A549 (cell line): ENCODE measurements at regions not wholly inside any gene's neighbourhood (a gene's known extent, or its start where the extent isn't known, plus 50 kb on each side); places are given as distances from the start of the nearest gene placed in this dataset.

ENCODE experiments used
- CBX8 ChIP-seq: fragments of 200-600 bp; sonication (generic); IDR thresholded peaks from 2 replicates; pipeline ENCODE4 v1.6.1; 2016
- CEBPB ChIP-seq, 2 experiments: fragments of >200 bp in 1 of 2; sonication (Bioruptor Twin) in 1 of 2; formaldehyde crosslinking in 1 of 2; IDR thresholded peaks; 2 replicates each; pipeline ENCODE4 v1.6.1; 2012 to 2016
- CTCF ChIP-seq: fragments of >200 bp; sonication (Bioruptor Twin); formaldehyde crosslinking; IDR thresholded peaks from 3 replicates; pipeline ENCODE4 v1.5.1; 2016
- EP300 ChIP-seq, 2 experiments: fragments of >200 bp; sonication (Bioruptor Twin); formaldehyde crosslinking; IDR thresholded peaks; 2 replicates in 1 of 2; 3 replicates in 1 of 2; pipeline ENCODE4 v1.6.1; 2016 to 2017
- ESRRA ChIP-seq: fragments of 150-350 bp; IDR thresholded peaks from 2 replicates; pipeline ENCODE4 v1.6.1; 2014; ENCODE audit warnings: mild to moderate bottlenecking, low read length, borderline replicate concordance
- FOSL2 ChIP-seq, 2 experiments: fragments of 450-650 bp in 1 of 2; fragments of >200 bp in 1 of 2; sonication (Bioruptor Twin) in 1 of 2; formaldehyde crosslinking; IDR thresholded peaks; 2 replicates each; pipeline versions ENCODE4 v1.5.0 to v1.6.1; 2016 to 2020; ENCODE audit warnings: mild to moderate bottlenecking in 1 of 2, moderate library complexity in 1 of 2
- JUN ChIP-seq, 2 experiments: fragments of >200 bp; sonication (Bioruptor Twin); formaldehyde crosslinking; IDR thresholded peaks; 2 replicates in 1 of 2; 3 replicates in 1 of 2; pipeline ENCODE4 v1.6.1; 2016 to 2017
- MAFK ChIP-seq: fragments of 450-650 bp; IDR thresholded peaks from 2 replicates; pipeline ENCODE4 v1.6.1; 2014; ENCODE audit not compliant: partially characterized antibody
- NR3C1 ChIP-seq: fragments of >200 bp; sonication (Bioruptor Twin); formaldehyde crosslinking; IDR thresholded peaks from 3 replicates; pipeline ENCODE4 v1.6.1; 2017
- POLR2A ChIP-seq: IDR thresholded peaks from 2 replicates; pipeline ENCODE4 v1.6.1; 2012; ENCODE audit warnings: mild to moderate bottlenecking, low read length
- RFX5 ChIP-seq: fragments of 450-650 bp; IDR thresholded peaks from 2 replicates; pipeline ENCODE4 v1.7.1; 2014; ENCODE audit warnings: antibody characterized with exemption, mild to moderate bottlenecking, moderate library complexity
- SREBF2 ChIP-seq: fragments of 450-650 bp; IDR thresholded peaks from 2 replicates; pipeline ENCODE4 v1.6.1; 2014; ENCODE audit warnings: mild to moderate bottlenecking, moderate library complexity
- TF ChIP-seq, protein P1 (sequence below): fragments of 200-600 bp; sonication (generic); IDR thresholded peaks from 2 replicates; pipeline ENCODE4 v1.6.1; 2016; ENCODE audit warnings: antibody characterized with exemption, mild to moderate bottlenecking, moderate library complexity

- TF ChIP-seq CBX8 (no peak), JUN (IDR thresholded peaks at IDR 0.05) (no peak), EP300 (IDR thresholded peaks at IDR 0.05) (no peak), FOSL2 (IDR thresholded peaks at IDR 0.05) (no peak), FOSL2 (CRISPR knock-in tag; IDR thresholded peaks at IDR 0.05) (no peak), RFX5 (no peak), POLR2A (no peak), CTCF (no peak), NR3C1 (no peak), CEBPB (IDR thresholded peaks at IDR 0.05) (no peak), SREBF2 (no peak), ESRRA (no peak), MAFK (no peak)
- TF ChIP-seq, protein P1, sequence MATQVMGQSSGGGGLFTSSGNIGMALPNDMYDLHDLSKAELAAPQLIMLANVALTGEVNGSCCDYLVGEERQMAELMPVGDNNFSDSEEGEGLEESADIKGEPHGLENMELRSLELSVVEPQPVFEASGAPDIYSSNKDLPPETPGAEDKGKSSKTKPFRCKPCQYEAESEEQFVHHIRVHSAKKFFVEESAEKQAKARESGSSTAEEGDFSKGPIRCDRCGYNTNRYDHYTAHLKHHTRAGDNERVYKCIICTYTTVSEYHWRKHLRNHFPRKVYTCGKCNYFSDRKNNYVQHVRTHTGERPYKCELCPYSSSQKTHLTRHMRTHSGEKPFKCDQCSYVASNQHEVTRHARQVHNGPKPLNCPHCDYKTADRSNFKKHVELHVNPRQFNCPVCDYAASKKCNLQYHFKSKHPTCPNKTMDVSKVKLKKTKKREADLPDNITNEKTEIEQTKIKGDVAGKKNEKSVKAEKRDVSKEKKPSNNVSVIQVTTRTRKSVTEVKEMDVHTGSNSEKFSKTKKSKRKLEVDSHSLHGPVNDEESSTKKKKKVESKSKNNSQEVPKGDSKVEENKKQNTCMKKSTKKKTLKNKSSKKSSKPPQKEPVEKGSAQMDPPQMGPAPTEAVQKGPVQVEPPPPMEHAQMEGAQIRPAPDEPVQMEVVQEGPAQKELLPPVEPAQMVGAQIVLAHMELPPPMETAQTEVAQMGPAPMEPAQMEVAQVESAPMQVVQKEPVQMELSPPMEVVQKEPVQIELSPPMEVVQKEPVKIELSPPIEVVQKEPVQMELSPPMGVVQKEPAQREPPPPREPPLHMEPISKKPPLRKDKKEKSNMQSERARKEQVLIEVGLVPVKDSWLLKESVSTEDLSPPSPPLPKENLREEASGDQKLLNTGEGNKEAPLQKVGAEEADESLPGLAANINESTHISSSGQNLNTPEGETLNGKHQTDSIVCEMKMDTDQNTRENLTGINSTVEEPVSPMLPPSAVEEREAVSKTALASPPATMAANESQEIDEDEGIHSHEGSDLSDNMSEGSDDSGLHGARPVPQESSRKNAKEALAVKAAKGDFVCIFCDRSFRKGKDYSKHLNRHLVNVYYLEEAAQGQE: no peak
Observed at GRCh38 chr6:51285876-51286275, 467.2 kb downstream of the TFAP2B start.
